WERI-Rb-1 (cell line): ENCODE measurements at regions not wholly inside any gene's neighbourhood (a gene's known extent, or its start where the extent isn't known, plus 50 kb on each side); places are given as distances from the start of the nearest gene placed in this dataset.

ENCODE experiments used
- DNase-seq: peaks from one replicate; pipeline ENCODE4 v3.0.0-alpha.2; 2020
- H3K27ac ChIP-seq: fragments of 250-450 bp; sonication (Bioruptor Pico); 2 replicates; pipeline ENCODE4 v1.5.1; 2020; ENCODE audit warnings: mild to moderate bottlenecking, moderate library complexity
- H3K27me3 ChIP-seq: fragments of 250-450 bp; sonication (Bioruptor Pico); 2 replicates; pipeline ENCODE4 v1.5.1; 2021; ENCODE audit warnings: mild to moderate bottlenecking, low read depth, moderate library complexity; ENCODE audit not compliant: insufficient read depth, severe bottlenecking
- H3K36me3 ChIP-seq: fragments of 250-450 bp; sonication (Bioruptor Pico); 2 replicates; pipeline ENCODE4 v1.5.1; 2020; ENCODE audit warnings: mild to moderate bottlenecking, moderate library complexity
- H3K4me3 ChIP-seq: 2 replicates; pipeline ENCODE4 v1.5.1; 2011; ENCODE audit warnings: low read depth, mild to moderate bottlenecking, control low read depth, low read length
- H3K9me3 ChIP-seq: fragments of 250-450 bp; sonication (Bioruptor Pico); 2 replicates; pipeline ENCODE4 v1.5.1; 2021; ENCODE audit warnings: mild to moderate bottlenecking, moderate library complexity; ENCODE audit not compliant: severe bottlenecking
- CTCF ChIP-seq: IDR thresholded peaks from 2 replicates; pipeline ENCODE4 v1.5.1; 2011; ENCODE audit warnings: low read depth, mild to moderate bottlenecking, control low read depth, inconsistent platforms, low read length

GRCh38 chr18:75799449-75800330 is 372.2 kb upstream of the SMIM21 start:
- Histone ChIP-seq H3K4me3 (no peak overlapping the region), H3K27ac (no peak overlapping the region), H3K9me3 (no peaks in the 10 kb centered on the region), H3K36me3 (no peaks in the 10 kb centered on the region), H3K27me3 (no peaks in the 10 kb centered on the region)
- TF ChIP-seq CTCF: no peak
- DNase-seq: no peak

GRCh38 chr18:75797046-75797445 is 369.5 kb upstream of the SMIM21 start:
- H3K27ac ChIP-seq: no peak overlapping the region
- no peak for TF ChIP-seq CTCF
- H3K27me3 ChIP-seq: no peaks in the 10 kb centered on the region
- no peak overlapping the region for H3K4me3 ChIP-seq
- no peaks in the 10 kb centered on the region for H3K36me3 ChIP-seq
- no peaks in the 10 kb centered on the region for H3K9me3 ChIP-seq
- DNase-seq: no peak

GRCh38 chr18:75790796-75791195 is 363.3 kb upstream of the SMIM21 start:
- H3K27me3 ChIP-seq: no peaks in the 10 kb centered on the region
- H3K27ac ChIP-seq: no peak overlapping the region
- H3K4me3 ChIP-seq: no peak overlapping the region
- DNase-seq: no peak
- H3K9me3 ChIP-seq: peaks cover 2% of the 10 kb centered on the region
- TF ChIP-seq CTCF: no peak
- no peaks in the 10 kb centered on the region for H3K36me3 ChIP-seq

- DNase-seq: no peak
- no peak overlapping the region for H3K27ac ChIP-seq
- no peak for TF ChIP-seq CTCF
Measured at GRCh38 chr18:75790111-75790510, 362.6 kb upstream of the SMIM21 start.

GRCh38 chr18:75785834-75786233 is 358.3 kb upstream of the SMIM21 start:
- no peak overlapping the region for H3K4me3 ChIP-seq
- no peaks in the 10 kb centered on the region for H3K36me3 ChIP-seq
- no peaks in the 10 kb centered on the region for H3K27me3 ChIP-seq
- no peak overlapping the region for H3K27ac ChIP-seq
- DNase-seq: no peak
- no peak for TF ChIP-seq CTCF
- H3K9me3 ChIP-seq: peaks cover 2% of the 10 kb centered on the region

More at GRCh38 chr18:75790111-75790510, 362.6 kb upstream of the SMIM21 start:
- H3K4me3 ChIP-seq: no peak overlapping the region
- no peaks in the 10 kb centered on the region for H3K36me3 ChIP-seq
- peaks cover 2% of the 10 kb centered on the region for H3K9me3 ChIP-seq
- H3K27me3 ChIP-seq: no peaks in the 10 kb centered on the region

- DNase-seq: no peak
- H3K4me3 ChIP-seq: no peak overlapping the region
- H3K27me3 ChIP-seq: no peaks in the 10 kb centered on the region
- H3K36me3 ChIP-seq: no peaks in the 10 kb centered on the region
- peak overlapping the region; percentile 90 for H3K27ac ChIP-seq
- TF ChIP-seq CTCF: no peak
- H3K9me3 ChIP-seq: peaks cover 2% of the 10 kb centered on the region
Measured at GRCh38 chr18:75785206-75785605, 357.7 kb upstream of the SMIM21 start.
